ENCODE measurements at regions not wholly inside any gene's neighbourhood (a gene's known extent, or its start where the extent isn't known, plus 50 kb on each side); places are given as distances from the start of the nearest gene placed in this dataset.

- no peak overlapping the region for H3K4me3 ChIP-seq
- H3K4me1 ChIP-seq, result no peaks in the 10 kb centered on the region
- H3K27me3 ChIP-seq, result no peaks in the 10 kb centered on the region
- H3K27ac ChIP-seq, result no peak overlapping the region
- no peaks in the 10 kb centered on the region for H3K9me3 ChIP-seq
- H3K36me3 ChIP-seq, result no peaks in the 10 kb centered on the region
- TF ChIP-seq POLR2A (IDR thresholded peaks at IDR 0.05), result no peak
- TF ChIP-seq, protein P1, sequence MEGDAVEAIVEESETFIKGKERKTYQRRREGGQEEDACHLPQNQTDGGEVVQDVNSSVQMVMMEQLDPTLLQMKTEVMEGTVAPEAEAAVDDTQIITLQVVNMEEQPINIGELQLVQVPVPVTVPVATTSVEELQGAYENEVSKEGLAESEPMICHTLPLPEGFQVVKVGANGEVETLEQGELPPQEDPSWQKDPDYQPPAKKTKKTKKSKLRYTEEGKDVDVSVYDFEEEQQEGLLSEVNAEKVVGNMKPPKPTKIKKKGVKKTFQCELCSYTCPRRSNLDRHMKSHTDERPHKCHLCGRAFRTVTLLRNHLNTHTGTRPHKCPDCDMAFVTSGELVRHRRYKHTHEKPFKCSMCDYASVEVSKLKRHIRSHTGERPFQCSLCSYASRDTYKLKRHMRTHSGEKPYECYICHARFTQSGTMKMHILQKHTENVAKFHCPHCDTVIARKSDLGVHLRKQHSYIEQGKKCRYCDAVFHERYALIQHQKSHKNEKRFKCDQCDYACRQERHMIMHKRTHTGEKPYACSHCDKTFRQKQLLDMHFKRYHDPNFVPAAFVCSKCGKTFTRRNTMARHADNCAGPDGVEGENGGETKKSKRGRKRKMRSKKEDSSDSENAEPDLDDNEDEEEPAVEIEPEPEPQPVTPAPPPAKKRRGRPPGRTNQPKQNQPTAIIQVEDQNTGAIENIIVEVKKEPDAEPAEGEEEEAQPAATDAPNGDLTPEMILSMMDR (IDR thresholded peaks at IDR 0.05), result no peak
- no peak for DNase-seq
Measured at GRCh38 chr3:81406318-81406717, 355.1 kb downstream of the GBE1 start.

- no peaks in the 10 kb centered on the region for H3K9me3 ChIP-seq
- H3K4me1 ChIP-seq, result no peaks in the 10 kb centered on the region
- H3K4me3 ChIP-seq, result no peak overlapping the region
- no peak for DNase-seq
- no peak overlapping the region for H3K27ac ChIP-seq
- no peaks in the 10 kb centered on the region for H3K36me3 ChIP-seq
- TF ChIP-seq, protein P1 (IDR thresholded peaks at IDR 0.05), result no peak
- no peak for TF ChIP-seq POLR2A (IDR thresholded peaks at IDR 0.05)
- no peaks in the 10 kb centered on the region for H3K27me3 ChIP-seq
Measured at GRCh38 chr3:81395739-81396513, 365.5 kb downstream of the GBE1 start.

DNA sequence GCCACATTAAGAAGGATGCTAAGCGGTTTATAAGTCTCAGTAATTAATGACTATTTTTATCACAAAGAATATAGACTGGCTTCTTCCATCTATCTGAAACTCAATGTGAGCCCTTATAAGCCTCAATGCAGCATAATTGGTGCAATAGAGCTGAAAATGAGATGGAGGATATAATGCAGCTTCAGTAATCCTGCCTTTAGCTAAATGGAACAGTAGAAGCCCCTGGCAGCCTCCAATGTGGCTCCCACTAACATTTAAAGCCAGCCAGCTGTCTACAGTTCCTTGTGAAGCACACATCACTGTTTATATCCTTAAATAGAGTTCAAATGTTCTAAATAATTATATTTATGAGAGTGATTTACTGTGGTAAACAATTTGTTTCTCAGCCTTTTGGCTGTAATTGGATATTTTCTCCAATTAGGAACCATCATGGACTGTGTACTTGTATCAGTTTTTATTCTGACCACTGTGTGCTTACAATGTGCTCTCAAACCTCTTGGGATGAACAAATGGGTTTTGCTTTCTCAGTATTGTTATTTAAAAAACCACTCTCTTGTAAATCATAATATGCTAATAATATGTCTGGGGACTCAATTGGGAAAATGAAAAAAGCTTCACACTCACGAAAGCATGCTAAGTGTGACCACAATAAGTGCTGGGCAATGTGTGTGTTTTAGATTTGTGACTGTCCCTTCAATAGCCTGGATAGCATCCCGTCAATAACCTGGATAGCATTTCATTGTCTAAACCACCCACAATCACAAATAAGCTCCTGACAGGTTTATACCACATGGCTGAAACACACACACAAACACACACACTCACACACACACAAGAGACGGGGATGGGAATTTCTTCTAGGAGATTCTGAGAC, 366.6 kb downstream of the GBE1 start:
- DNase-seq, result no peak
- no peaks in the 10 kb centered on the region for H3K9me3 ChIP-seq
- no peak overlapping the region for H3K4me3 ChIP-seq
- H3K27me3 ChIP-seq, result no peaks in the 10 kb centered on the region
- no peak for TF ChIP-seq POLR2A (IDR thresholded peaks at IDR 0.05)
- TF ChIP-seq, protein P1 (IDR thresholded peaks at IDR 0.05), result no peak
- H3K27ac ChIP-seq, result no peak overlapping the region
- no peaks in the 10 kb centered on the region for H3K4me1 ChIP-seq
- no peaks in the 10 kb centered on the region for H3K36me3 ChIP-seq

- no peak overlapping the region for H3K4me3 ChIP-seq
- TF ChIP-seq POLR2A (IDR thresholded peaks at IDR 0.05), result no peak
- TF ChIP-seq, protein P1 (IDR thresholded peaks at IDR 0.05), result no peak
- no peaks in the 10 kb centered on the region for H3K27me3 ChIP-seq
- no peaks in the 10 kb centered on the region for H3K36me3 ChIP-seq
- H3K27ac ChIP-seq, result no peak overlapping the region
- no peaks in the 10 kb centered on the region for H3K9me3 ChIP-seq
- H3K4me1 ChIP-seq, result no peaks in the 10 kb centered on the region
- DNase-seq, result no peak
Measured at GRCh38 chr3:81393251-81393650, 368.2 kb downstream of the GBE1 start.

GRCh38 chr3:81390796-81391195, 370.6 kb downstream of the GBE1 start:
- no peak for DNase-seq
- Histone ChIP-seq H3K27me3 (no peaks in the 10 kb centered on the region), H3K36me3 (no peaks in the 10 kb centered on the region), H3K9me3 (no peaks in the 10 kb centered on the region), H3K4me1 (no peaks in the 10 kb centered on the region), H3K27ac (no peak overlapping the region), H3K4me3 (no peak overlapping the region)
- TF ChIP-seq, protein P1 (IDR thresholded peaks at IDR 0.05), result no peak
- TF ChIP-seq POLR2A (IDR thresholded peaks at IDR 0.05), result no peak

All from Peyer's patch (tissue), 4 donors.